H9 (cell line): ENCODE measurements at regions not wholly inside any gene's neighbourhood (a gene's known extent, or its start where the extent isn't known, plus 50 kb on each side); places are given as distances from the start of the nearest gene placed in this dataset.
A peak's percentile ranks its signal among the peaks of the same experiment; 100 is the strongest.

Experiments used
- DNase-seq: peaks from one replicate; pipeline ENCODE4 v3.0.0-alpha.2; 2017
- H2AFZ ChIP-seq: one replicate; pipeline ENCODE4 v1.6.1; 2013; ENCODE audit warnings: mild to moderate bottlenecking, low read length, control low read depth, moderate library complexity
- H2AK5ac ChIP-seq: 2 replicates; pipeline ENCODE4 v1.6.1; 2013; ENCODE audit warnings: low read length, control low read depth, mixed read lengths; ENCODE audit not compliant: insufficient read length
- H2BK120ac ChIP-seq: one replicate; pipeline ENCODE4 v1.6.1; 2013; ENCODE audit warnings: low read depth, mild to moderate bottlenecking, low read length, control low read depth, inconsistent platforms; ENCODE audit not compliant: poor library complexity, severe bottlenecking
- H2BK12ac ChIP-seq: 2 replicates; pipeline ENCODE4 v1.6.1; 2013; ENCODE audit warnings: low read length, control low read depth, mixed read lengths, low read depth; ENCODE audit not compliant: insufficient read length
- H2BK15ac ChIP-seq: 2 replicates; pipeline ENCODE4 v1.6.1; 2013; ENCODE audit warnings: low read depth, low read length, control low read depth
- H2BK20ac ChIP-seq: one replicate; pipeline ENCODE4 v1.6.1; 2013; ENCODE audit warnings: low read depth, mild to moderate bottlenecking, low read length, control low read depth, inconsistent platforms; ENCODE audit not compliant: poor library complexity, severe bottlenecking
- H2BK5ac ChIP-seq: 2 replicates; pipeline ENCODE4 v1.6.1; 2013; ENCODE audit warnings: low read length, control low read depth, mixed read lengths; ENCODE audit not compliant: insufficient read length
- H3K14ac ChIP-seq: 2 replicates; pipeline ENCODE4 v1.6.1; 2013; ENCODE audit warnings: low read length, control low read depth; ENCODE audit not compliant: insufficient read depth
- H3K18ac ChIP-seq: 2 replicates; pipeline ENCODE4 v1.6.1; 2013; ENCODE audit warnings: low read depth, mild to moderate bottlenecking, mixed read lengths, low read length, control low read depth; ENCODE audit not compliant: insufficient read length
- H3K23ac ChIP-seq: 2 replicates; pipeline ENCODE4 v1.6.1; 2013; ENCODE audit warnings: low read length, control low read depth, mixed read lengths, low read depth; ENCODE audit not compliant: insufficient read length
- H3K23me2 ChIP-seq: 2 replicates; pipeline ENCODE4 v1.6.1; 2013; ENCODE audit warnings: low read depth, mild to moderate bottlenecking, mixed read lengths, low read length, control low read depth; ENCODE audit not compliant: insufficient read length, poor library complexity, severe bottlenecking
- H3K27ac ChIP-seq: 2 replicates; pipeline ENCODE4 v1.5.1; 2013; ENCODE audit warnings: low read length, control low read depth, mixed read lengths, low read depth; ENCODE audit not compliant: insufficient read length
- H3K27me3 ChIP-seq: 2 replicates; pipeline ENCODE4 v1.6.1; 2013; ENCODE audit warnings: low read length, control low read depth, inconsistent platforms; ENCODE audit not compliant: insufficient read depth
- H3K4ac ChIP-seq: 2 replicates; pipeline ENCODE4 v1.6.1; 2013; ENCODE audit warnings: low read depth, mild to moderate bottlenecking, control low read depth, inconsistent platforms, low read length, moderate library complexity
- H3K4me1 ChIP-seq: 2 replicates; pipeline ENCODE4 v1.6.1; 2013; ENCODE audit warnings: low read length, control low read depth, inconsistent platforms; ENCODE audit not compliant: insufficient read depth
- H3K4me2 ChIP-seq: 2 replicates; pipeline ENCODE4 v1.6.1; 2013; ENCODE audit warnings: low read length, control low read depth, mixed read lengths; ENCODE audit not compliant: insufficient read length, insufficient read depth
- H3K56ac ChIP-seq: 2 replicates; pipeline ENCODE4 v1.6.1; 2013; ENCODE audit warnings: low read depth, mild to moderate bottlenecking, mixed read lengths, low read length, control low read depth; ENCODE audit not compliant: insufficient read length
- H3K79me1 ChIP-seq: 2 replicates; pipeline ENCODE4 v1.6.1; 2013; ENCODE audit warnings: low read depth, mild to moderate bottlenecking, moderate library complexity, low read length, control low read depth, inconsistent platforms; ENCODE audit not compliant: insufficient read depth, poor library complexity, severe bottlenecking
- H3K79me2 ChIP-seq: 2 replicates; pipeline ENCODE4 v1.6.1; 2013; ENCODE audit warnings: low read length, control low read depth, inconsistent platforms; ENCODE audit not compliant: insufficient read depth
- H3K9ac ChIP-seq: 2 replicates; pipeline ENCODE4 v1.6.1; 2013; ENCODE audit warnings: low read length, control low read depth, mixed read lengths; ENCODE audit not compliant: insufficient read length; ENCODE audit errors: extremely low read depth
- H3K9me3 ChIP-seq: one replicate; pipeline ENCODE4 v1.6.1; 2013; ENCODE audit warnings: low read depth, low read length, inconsistent platforms; ENCODE audit not compliant: control insufficient read depth
- H3T11ph ChIP-seq: one replicate; pipeline ENCODE4 v1.6.1; 2013; ENCODE audit warnings: mild to moderate bottlenecking, low read length, control low read depth, inconsistent platforms
- H4K20me1 ChIP-seq: one replicate; pipeline ENCODE4 v1.6.1; 2013; ENCODE audit not compliant: control insufficient read depth, insufficient read length, insufficient read depth
- H4K5ac ChIP-seq: 2 replicates; pipeline ENCODE4 v1.6.1; 2013; ENCODE audit warnings: low read depth, mild to moderate bottlenecking, mixed read lengths, low read length, control low read depth; ENCODE audit not compliant: insufficient read length
- H4K8ac ChIP-seq: replicated peaks from 2 replicates; pipeline ENCODE4 v1.6.1; 2013; ENCODE audit warnings: low read length, control low read depth, mixed read lengths, low read depth; ENCODE audit not compliant: insufficient read length
- H4K91ac ChIP-seq: 2 replicates; pipeline ENCODE4 v1.6.1; 2013; ENCODE audit warnings: low read depth, mild to moderate bottlenecking, moderate library complexity, mixed read lengths, low read length, control low read depth; ENCODE audit not compliant: insufficient read length
- H3K27ac Mint-ChIP-seq, 3 experiments: 2 replicates in 2 of 3; 3 replicates in 1 of 3; pipeline ENCODE4 v1.8.0; 2020 to 2021; ENCODE audit warnings: mixed read lengths in 3 of 3, mild to moderate bottlenecking in 1 of 3, moderate library complexity in 1 of 3
- H3K27me3 Mint-ChIP-seq: 2 replicates; pipeline ENCODE4 v1.8.0; 2021; ENCODE audit warnings: low read depth, mild to moderate bottlenecking, moderate library complexity, mixed read lengths
- H3K36me3 Mint-ChIP-seq, 3 experiments: 2 replicates in 2 of 3; 3 replicates in 1 of 3; pipeline ENCODE4 v1.8.0; 2020 to 2021; ENCODE audit warnings: low read depth in 3 of 3, mixed read lengths in 3 of 3; ENCODE audit not compliant: insufficient read depth in 1 of 3
- H3K4me1 Mint-ChIP-seq, 2 experiments: 2 replicates each; pipeline ENCODE4 v1.8.0; 2020; ENCODE audit warnings: mixed read lengths in 2 of 2
- H3K4me3 Mint-ChIP-seq, 2 experiments: 2 replicates in 1 of 2; 3 replicates in 1 of 2; pipeline ENCODE4 v1.8.0; 2020 to 2021; ENCODE audit warnings: mild to moderate bottlenecking in 2 of 2, mixed read lengths in 2 of 2, moderate library complexity in 1 of 2
- H3K9me3 Mint-ChIP-seq, 2 experiments: 2 replicates in 1 of 2; 3 replicates in 1 of 2; pipeline ENCODE4 v1.8.0; 2020; ENCODE audit warnings: mild to moderate bottlenecking in 2 of 2, mixed read lengths in 2 of 2, moderate library complexity in 1 of 2
- CTCF ChIP-seq: fragments of 200-600 bp; sonication (generic); conservative IDR thresholded peaks from 3 replicates; pipeline ENCODE4 v1.8.0; 2021; ENCODE audit warnings: antibody characterized with exemption, mild to moderate bottlenecking
- WGBS: extraction: QIAGEN DNeasy Blood & Tissue Kit; methylation state at CpG from one replicate; pipeline ENCODE4 v1.1.7; 2013; ENCODE audit warnings: missing lambda C conversion rate, low lambda C conversion rate, mixed read lengths; ENCODE audit not compliant: insufficient read length; ENCODE audit errors: extremely low coverage; 5-methylcytosine and 5-hydroxymethylcytosine counted together

GRCh38 chr14:89537911-89538310, 120.9 kb upstream of the FOXN3 start:
- Histone ChIP-seq H3K56ac (no peak overlapping the region), H4K5ac (no peak overlapping the region), H3K79me2 (peaks cover 9% of the 10 kb centered on the region; the same call in 1 of the 2 replicates), H2AFZ (no peak overlapping the region), H3K9ac (no peak overlapping the region), H4K8ac (no peak overlapping the region), H3K23me2 (no peaks in the 10 kb centered on the region), H2BK12ac (no peak overlapping the region), H3K14ac (no peak overlapping the region), H3K27ac (no peak overlapping the region), H3K4me1 (peaks cover 2% of the 10 kb centered on the region; the same call in 1 of the 2 replicates), H4K20me1 (no peaks in the 10 kb centered on the region), H3K9me3 (no peaks in the 10 kb centered on the region), H2BK20ac (no peak overlapping the region), H3K4me2 (no peak overlapping the region), H3K4ac (no peak overlapping the region), H2BK120ac (no peak overlapping the region), H3K79me1 (peaks cover 4% of the 10 kb centered on the region), H2AK5ac (peak overlapping the region; percentile 55), H3K18ac (no peak overlapping the region), H3K27me3 (no peaks in the 10 kb centered on the region), H3K23ac (no peak overlapping the region), H2BK5ac (no peak overlapping the region), H3T11ph (no peak overlapping the region), H2BK15ac (no peak overlapping the region; the same call in 1 of the 2 replicates), H4K91ac (no peak overlapping the region)
- H3K36me3 Mint-ChIP-seq: peaks cover 5 to 13% (median 7%) of the 10 kb centered on the region in 3 experiments
- H3K4me3 Mint-ChIP-seq: no peak overlapping the region
- no peak for DNase-seq
- peak; percentile 59 for TF ChIP-seq CTCF
- H3K4me1 Mint-ChIP-seq: peaks cover 26 to 40% of the 10 kb centered on the region in 2 experiments
- no peaks in the 10 kb centered on the region for H3K27me3 Mint-ChIP-seq
- WGBS: no CpG with 5 or more reads among the region's 4 CpGs
- peak overlapping the region in 2 of 3 experiments; percentile 69 to 86; a peak in 2 of 7 replicates for H3K27ac Mint-ChIP-seq
- no peaks in the 10 kb centered on the region for H3K9me3 Mint-ChIP-seq
